D341Med (cell line): ENCODE measurements at regions not wholly inside any gene's neighbourhood (a gene's known extent, or its start where the extent isn't known, plus 50 kb on each side); places are given as distances from the start of the nearest gene placed in this dataset.

Experiments used
- DNase-seq: peaks from one replicate; pipeline ENCODE4 v3.0.0; 2012; ENCODE audit warnings: low spot score

DNA sequence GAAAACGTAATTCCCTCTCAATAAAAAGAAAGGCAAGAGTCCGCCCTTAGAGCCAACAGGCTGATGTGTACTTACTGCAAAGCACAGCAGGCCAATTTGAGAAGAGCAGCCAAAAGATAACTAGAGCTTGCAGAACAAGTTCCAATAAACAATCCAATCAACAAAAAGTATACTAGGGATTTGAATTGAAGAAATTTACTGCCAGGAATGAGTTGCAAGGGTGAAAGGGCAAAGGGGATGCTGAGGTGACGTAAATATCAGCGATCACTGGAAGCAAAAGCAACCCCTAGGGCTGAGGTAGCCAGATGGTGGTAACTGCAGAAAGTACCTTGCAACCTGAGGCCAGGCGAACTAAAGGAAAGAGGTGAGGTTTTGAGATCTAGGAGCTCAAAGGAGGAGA, 152.1 kb upstream of the TENM3 start:
- no peak for DNase-seq

DNA sequence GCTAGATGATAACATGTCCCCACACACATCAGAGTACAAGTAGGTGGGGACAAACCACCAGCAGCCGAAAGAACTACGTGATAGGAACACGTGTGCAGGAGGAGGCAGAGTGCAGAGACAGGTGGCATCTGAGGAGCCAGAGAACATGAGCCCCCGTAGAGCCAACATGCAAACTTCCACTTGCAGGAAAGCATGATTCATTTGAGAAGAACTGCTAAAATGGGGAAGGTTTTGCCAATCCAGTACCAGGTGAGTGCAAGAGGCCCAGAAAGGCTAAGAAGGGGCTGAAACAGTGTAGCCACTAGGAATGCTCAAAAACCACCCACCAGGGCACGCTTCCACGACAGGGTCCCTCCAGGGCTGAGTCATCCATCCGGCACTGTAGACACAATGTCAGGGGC, 149.8 kb upstream of the TENM3 start:
- DNase-seq = no peak

DNA sequence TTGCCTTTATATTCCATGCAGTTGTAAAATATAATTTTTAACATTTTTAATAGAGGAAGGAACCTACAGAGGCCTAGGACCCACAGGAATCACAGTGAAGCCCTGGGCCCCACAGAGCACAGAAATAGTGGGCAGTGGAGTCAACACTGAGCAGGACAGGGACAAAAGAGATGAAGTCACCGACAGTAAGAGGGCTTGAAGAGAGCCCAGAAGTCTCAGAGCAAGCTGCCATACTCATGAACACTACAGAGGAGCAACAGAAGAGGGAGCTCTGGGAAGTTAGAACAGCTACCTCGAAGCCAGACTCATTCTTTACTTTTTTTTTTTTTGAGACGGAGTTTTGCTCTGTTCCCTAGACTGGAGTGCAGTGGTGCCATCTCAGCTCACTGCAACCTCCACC, 149.3 kb upstream of the TENM3 start:
- DNase-seq = no peak

DNA sequence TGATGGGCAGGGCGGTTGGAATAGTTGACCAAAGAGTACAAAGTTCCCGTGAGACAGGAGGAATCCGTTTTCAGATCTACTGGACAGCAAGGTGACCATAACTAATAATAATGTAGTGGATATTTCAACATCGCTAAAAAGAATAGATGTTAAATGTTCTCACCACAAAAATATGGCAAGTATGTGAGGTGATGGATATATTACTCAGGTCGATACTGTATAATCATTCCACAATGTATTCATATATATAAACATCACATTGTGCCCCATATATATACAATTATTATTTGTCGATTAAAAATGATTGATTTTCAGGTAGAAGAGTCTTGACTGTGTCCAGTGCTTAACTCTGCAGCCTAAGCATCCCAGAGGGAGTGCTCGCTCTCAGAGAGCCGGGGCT, 141.6 kb upstream of the TENM3 start:
- DNase-seq = no peak

DNA sequence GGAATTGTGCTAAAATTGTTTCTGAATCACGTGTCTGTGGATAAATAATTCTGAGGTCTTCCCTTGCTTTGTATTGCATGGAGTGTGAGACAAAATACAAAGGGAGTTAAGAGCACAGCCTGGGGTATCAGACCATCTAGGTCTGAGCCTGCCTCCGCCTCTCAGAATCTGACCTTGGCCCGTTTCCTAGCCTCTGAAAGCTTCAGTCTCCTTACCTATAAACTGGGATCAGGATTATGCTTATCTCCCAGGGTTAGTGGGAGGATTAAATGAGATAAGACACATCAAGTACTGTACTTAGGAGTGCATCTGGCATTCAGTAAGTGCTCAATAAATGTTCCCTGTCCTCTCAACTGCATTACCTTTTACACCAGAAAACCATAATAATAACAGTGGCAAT, 140.6 kb upstream of the TENM3 start:
- DNase-seq = peak; percentile 34

DNA sequence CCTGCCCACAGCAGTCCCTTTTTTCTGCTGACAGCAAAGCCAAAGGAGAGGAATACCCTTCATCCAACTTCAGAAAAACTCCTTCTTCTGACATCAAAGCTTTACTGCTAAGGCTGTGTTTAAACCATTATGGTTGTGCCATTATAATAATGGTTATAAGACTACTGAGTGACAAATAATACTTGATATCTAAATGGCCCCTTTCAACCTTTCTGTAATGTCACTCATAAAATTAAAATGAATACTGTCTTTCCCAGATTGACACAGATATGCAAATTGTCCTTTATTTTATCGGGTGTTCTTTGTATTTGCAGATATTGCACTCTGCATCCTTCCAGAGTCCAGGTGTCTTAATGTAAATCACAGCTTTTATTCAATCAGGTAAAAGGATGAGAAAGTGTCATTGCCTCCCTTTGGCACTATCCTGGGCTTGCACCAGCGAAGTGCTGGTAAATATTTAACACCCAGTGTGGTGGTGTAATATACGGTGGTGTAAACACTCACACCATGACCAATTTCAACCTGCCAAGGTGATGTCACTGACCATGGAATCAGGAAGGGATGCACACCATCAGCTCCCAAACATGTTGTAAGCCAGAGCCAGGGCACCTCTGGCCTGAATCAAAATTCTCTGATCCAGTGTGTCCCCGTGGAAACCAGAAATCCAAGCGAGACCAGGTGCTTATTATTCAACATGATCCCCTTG, 139.4 kb upstream of the TENM3 start:
- no peak for DNase-seq

DNA sequence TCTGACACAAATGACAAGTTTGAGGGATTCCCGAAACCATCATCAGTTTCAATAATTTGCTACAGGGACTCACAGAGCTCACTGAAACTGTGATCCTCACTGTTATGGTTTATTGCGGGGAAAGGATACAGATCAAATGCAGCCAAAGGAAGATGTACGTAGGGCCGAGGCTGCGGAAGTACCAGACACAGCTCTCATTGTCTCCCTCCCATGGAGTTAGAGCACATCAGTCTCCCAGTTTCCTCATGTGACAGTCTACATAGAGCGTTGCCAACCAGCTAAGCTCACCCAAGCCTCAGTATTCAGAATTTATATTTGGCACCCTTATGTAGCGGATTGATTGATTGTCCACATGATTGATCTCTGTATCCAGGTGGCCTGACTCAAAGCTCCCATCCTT, 137.8 kb upstream of the TENM3 start:
- DNase-seq = no peak

DNA sequence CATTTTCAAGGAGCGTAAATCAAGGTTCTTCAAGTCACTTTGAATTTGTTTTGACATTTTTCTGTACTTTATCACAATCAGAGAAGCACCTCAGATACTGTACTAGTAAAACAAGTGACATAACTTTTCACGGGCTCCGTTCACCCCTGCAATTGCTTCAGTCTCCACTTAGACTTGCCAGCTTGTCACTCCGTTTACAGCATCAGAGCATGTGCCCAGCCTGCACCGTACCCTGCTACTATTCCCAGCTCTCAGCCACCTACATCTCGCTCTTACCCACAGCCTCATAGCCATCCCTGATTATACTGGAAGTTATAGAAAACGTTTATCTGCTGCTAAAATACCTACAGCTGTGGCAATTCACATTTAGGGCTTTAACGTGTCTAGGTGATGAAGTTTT, 135.3 kb upstream of the TENM3 start:
- DNase-seq = no peak

DNA sequence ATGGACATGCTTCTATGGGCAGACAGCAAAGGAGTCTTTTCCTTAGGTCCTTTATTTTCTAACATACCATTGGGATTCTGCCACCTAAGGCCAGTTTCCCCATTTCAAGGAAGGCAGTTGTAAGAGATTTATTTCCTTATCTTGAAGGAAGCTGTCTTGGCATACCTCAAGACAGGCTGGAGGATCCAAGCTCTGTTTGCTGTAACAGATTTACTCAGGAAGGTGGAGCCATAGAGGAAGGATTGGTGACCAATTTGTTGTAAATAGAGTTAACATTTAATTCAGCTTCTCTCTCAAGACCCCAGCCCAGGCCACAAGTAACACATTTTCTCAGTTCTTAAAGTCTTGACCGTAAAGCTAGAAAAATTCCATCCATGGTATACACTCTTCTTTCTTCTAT, 131.6 kb upstream of the TENM3 start:
- no peak for DNase-seq

DNA sequence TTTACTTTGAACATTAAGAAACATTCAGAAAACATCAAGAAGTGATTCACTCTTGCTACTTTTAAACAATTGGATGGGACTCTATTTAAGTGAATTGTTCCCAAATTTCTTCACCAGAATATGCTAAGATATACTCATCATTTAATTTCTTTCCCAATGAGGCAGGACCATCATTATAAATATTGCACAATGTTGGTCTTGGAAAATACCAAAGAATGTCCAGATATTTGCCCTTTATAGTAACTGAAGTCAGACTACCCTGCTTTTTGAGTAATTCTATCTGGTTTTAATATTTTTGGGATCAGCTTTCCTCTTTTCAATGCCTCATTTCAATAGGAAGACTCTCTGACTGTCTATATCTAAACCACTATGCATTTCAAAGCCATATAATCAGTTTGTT, 129.4 kb upstream of the TENM3 start:
- DNase-seq = no peak

DNA sequence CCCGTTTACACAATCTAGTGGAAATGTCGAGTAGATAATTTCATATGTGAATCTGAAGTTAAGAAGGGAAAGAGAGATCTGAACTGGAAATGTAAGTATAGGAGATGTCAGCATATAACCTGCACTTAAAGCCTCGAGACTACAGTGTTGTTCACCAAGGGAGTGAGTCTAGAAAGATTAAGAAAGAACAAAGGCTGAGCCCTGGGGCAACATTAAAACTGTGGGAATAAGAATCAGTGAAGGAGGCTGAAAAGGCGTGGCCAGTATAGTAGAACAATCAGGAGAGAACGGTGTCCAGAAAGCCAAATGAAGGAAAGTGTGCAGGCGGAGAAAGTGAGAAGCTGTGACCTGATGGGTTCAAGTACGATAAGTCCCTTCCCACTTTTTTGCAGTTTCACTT, 118.8 kb upstream of the TENM3 start:
- DNase-seq = no peak

DNA sequence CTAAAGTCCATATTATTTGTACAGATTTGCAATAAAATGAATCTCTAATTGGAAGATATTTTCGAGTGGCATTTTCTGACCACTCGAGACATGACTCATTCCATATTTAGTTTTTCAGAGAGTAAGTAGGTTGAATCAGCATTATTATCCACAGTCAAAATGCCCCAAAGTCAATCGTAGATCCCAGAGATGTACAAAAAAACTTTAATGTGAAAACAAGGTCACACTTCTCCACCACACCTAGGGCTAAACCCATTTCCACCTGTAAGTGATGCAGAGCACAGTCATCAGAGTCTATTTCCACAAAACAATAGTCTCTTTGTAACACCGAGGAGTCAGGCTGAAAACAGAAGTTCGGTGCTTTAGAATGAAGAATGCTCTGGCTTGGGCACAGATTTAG, 117.1 kb upstream of the TENM3 start:
- no peak for DNase-seq

DNA sequence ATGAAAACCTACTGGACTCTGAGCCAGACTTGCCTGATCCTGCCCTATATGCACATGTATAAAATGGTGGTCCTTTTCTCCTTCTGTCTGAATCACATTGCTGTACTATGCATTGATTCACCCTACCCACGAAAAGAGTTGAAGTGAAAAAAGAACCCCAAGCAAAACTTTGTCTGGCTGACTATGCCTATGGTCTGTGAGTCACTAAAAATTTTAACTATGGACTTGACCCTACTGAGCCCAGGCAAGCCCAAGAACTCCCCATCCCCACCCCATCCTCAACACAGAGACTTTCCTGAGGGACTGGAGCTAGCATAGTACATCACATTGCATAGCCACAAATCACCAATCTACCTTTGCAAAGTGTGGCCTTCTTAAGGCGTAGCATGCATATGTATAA, 116.6 kb upstream of the TENM3 start:
- DNase-seq = no peak

DNA sequence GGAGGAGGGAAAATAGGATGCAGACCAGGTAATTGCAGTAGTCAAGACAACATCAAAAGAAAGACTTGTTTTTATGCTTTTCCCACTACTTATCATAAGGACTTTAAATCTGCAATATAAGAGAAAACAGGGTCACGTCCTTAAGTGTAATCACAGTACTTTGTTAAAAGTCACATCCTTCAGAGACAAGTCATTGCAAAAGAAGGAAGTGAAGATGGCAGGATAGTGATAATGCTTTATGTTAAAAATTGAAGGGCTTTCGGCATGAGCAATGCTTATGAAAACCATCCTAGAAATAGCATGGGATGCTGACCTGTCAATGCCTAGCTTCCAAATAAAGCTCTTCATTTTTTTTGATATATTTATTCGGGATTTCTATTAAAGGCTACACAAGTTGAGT, 110.2 kb upstream of the TENM3 start:
- DNase-seq = no peak

DNA sequence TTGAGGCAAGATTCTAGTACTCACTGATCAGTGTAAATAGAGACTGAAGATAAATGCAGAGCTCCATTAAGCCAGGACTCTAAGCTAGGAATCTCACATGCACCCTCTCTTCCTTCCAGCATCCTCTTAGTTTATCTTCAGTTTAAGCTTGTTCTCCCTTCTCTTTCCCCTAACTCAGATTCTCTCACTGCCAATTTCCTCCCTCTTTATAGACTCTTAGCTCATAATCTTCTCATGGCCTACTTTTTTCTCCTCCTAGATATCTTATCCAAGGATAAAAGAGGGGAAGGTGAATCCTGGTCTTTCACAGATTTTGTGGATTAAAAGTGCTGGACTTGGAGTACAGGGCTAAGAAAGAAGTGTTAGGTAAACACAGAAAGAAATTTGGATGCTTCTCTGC, 108.9 kb upstream of the TENM3 start:
- no peak for DNase-seq

DNA sequence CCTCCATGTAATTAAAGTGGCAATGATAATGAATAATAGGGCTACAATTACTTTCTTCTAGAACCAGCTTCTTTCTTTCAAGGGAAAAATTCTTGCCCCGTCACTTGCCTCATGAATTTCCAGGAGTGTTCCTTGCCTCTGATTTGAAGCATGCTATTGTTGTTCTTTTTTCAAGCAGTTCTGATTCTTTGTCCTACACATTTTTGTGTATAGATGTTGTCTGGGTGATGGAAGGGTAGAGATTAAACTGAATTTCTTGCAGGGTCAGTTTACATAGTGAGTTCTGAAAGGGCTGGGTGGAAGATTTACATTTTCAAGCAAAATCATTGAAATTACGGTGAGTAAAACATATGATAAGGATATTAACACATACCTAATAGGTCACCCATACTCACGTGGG, 107.0 kb upstream of the TENM3 start:
- no peak for DNase-seq

DNA sequence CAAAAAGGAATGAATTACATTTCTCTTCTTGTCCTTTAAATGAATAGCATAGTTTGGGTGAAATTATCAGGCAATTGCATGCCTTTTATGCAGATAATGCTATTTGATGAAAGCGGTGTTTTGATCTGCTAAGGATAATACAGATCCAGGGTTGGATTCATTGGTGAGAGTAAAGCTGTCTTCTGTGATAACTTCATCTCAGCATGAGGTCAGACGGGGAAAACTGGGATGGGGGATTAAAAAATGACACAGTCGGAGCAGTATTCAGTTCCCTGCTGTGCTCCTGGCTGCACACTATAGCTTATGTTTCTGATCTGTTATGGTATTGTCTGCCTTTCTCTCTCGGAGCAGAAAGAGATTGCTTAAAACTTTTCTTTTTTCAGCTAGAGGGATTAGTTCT, 105.9 kb upstream of the TENM3 start:
- DNase-seq = no peak

DNA sequence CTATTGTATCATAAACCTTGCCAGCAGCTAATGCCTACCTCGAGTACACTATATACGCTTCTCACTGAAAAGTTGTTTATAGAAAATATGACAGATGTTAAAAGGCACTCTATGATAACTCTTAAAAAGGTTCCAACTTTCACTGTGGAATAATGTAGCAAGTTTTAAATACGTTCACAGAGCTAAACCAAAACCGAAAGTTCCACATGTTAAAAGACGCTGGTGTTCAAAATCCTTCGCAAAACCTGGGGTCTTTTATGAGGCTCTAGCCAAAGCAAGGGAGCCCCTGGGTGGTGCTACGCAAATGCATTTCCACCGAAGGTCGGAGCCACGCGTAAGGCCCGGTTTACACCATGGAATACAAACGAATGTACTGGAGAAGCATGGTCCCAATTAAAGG, 103.7 kb upstream of the TENM3 start:
- DNase-seq = no peak

DNA sequence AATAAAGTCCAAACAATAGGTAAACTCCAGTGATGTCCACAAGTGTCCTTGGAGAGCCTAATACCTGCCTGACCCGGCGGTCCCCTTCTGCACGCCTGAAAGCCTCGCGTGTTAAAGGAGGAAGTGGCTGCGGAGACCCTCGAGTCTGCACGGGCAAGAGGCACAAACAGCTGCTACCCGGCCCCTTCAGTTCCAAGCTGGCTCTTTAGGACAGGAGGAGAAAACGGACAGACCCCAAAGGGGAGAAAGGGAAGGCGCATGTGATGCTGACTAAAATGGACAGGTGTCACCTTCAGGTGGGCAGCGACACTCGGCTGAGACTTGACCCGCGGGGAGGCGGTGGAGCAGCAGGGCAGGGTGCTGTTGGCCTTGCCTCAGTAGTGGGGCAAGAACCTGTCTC, 102.7 kb upstream of the TENM3 start:
- DNase-seq = no peak

DNA sequence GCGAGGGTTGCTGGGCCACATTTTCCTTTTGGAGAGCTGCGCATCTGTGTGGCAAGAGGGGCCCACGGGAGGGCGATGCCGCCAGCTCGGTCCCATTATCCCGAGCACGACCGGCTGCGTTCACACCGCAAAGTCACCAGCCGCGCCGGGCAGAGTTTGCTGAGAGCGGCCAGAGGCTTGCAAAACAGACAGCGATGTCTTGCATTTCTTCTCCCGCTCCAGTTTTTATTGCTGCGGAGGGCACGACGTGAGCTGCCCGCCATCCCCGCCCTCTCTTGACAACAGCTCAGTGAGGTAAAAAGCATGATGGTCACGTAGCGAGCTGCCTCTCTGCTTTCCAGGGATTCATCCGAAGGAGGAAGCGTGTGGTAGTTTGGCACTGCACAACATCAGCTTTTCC, 102.1 kb upstream of the TENM3 start:
- DNase-seq = no peak

DNA sequence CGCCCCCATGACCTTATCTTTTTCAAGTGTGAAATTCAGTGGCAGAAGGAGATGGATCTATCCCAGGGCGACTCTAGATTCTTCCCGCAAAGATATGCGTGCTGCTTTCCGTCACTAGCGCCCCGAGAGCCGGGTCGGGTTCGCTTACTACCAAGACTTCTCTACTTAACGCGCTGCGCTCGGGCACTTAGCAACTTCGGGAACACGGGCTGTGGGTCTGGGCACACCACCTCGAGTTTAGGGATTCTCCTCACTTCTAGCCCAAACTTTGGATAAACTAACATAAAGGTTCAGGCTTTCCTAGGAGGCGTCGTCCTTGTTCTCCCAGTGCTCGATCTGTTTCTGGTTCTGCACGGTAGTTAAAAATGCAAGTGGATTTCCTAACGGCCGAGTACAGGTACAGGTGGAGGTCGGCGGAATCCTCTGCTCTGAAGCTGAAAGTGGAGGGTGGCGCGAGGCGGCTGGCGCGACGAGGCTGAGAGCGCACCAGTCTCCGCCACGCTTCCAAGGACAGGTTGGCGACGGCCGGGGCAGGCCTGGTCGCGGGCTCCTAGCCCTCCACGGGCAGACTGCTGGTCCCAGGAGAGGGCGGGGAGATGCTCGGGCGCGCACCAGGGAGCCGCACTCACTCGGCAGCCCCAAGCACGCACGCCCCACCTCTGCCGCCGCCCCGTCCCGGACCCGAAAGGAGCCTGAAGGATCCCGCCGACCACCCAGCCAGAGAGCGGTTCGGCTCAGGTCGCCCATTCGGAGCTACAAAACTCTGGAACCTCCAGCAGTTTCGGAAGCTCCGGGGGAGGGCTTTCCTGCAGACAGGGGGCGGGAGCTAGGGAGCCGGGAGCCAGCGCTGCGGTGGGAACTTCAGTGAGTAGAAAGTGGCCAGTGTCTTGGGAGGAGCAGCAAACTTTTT, 100.8 kb upstream of the TENM3 start:
- DNase-seq = peak; percentile 37

DNA sequence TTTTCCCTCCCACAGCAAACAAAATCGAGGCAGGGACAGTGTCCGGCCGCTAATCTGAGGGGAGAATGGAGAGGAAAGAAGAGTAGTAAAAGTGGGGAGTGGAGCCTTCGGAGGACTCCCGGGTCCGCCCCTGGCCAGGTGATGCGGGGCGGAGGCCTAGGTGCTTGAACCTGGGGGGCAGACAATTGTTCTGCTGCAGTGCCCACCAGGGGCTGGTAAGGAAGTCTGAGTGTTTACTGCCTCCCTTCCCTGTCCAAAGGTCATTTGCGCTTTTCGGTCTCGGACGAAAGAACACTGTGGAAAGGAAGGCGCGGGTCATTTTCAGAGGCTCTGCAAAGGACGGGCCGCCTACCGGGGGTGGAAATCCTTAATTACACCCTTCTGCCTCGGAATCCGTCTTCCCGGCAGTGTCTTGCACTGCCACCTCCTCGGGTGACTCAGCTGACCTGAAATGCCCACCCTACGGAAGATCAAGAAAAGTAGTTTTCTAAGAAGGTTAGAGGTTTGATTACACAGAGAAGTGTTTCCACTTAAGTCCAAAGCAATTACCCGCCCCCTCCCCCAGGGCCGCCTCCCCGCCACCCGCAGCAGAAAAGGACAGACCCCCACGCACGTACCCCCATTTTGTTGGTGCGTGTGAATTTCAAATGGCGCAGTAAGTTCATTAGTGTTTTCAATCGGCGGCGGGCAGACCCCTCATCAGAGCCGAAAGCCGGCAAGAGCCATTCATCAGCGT, 99.9 kb upstream of the TENM3 start:
- DNase-seq = no peak
